ENCODE measurements at regions not wholly inside any gene's neighbourhood (a gene's known extent, or its start where the extent isn't known, plus 50 kb on each side); places are given as distances from the start of the nearest gene placed in this dataset.

DNA sequence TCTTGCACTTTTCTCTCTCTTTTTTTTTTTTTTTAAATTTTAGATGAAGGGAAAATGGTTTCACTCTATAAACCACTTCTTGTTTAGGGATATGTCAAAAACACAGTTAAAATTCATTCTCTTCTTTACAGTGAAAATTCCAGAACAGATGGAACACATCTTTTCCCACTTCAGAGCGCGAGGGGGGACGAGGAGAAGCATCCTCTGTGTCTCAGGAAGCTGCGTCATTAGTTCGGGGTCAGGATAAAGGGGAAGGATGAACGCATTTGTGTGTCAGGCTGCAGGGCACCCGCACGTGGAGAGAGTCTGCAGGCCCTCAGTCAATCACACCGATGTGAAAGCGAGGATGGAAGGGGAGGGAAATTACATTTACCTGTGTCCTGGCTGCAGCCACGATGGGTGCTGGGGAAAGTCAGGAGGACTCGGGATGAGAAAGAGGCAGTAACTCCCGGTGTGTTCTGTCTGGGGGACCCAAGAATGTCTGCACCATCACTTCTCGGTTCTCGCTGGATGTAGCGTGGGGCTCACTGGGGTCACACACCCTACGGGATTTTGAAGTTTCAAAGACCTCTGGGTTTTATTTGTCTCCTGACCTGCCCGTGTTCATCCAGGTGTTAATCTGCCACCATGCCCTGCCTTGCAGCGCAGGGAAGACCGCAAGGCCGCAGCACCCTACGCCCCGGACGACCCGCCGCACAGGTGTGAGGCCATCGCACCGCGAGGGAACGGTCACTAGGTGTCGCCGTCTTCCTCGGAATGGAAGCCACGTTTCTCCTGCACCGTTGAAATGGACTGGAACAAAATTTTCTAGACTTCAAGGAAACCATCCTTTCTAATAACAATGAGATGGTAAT lies 66.7 kb upstream of the PITRM1 start:
- no peaks in the 10 kb centered on the region for H3K36me3 ChIP-seq (replicated peaks in 1 of 2; ENCODE audit: control insufficient read depth in 1 of 2, insufficient read depth in 2 of 2, low read length in 1 of 2)
- no peak overlapping the region for H3K27ac ChIP-seq (ENCODE audit: low read depth in 2 of 2, low read length in 1 of 2)
- no peaks in the 10 kb centered on the region for H3K9me3 ChIP-seq
- no peaks in the 10 kb centered on the region for H3K9me2 ChIP-seq
- POLR2A ChIA-PET, result no interaction called here
- no peak overlapping the region for H3K4me2 ChIP-seq
- H4K20me1 ChIP-seq (ENCODE audit: insufficient read depth), result no peaks in the 10 kb centered on the region
- H3K4me1 ChIP-seq (ENCODE audit: control insufficient read depth in 1 of 2, insufficient read depth in 2 of 2, low read depth in 1 of 2, low read length in 1 of 2), result no peaks in the 10 kb centered on the region; a peak in 1 of 4 replicates
- no peak overlapping the region for H2AFZ ChIP-seq (ENCODE audit: low read depth)
- H3K27me3 ChIP-seq (ENCODE audit: insufficient read depth), result no peaks in the 10 kb centered on the region
- H3K4me3 ChIP-seq (ENCODE audit: low read depth in 2 of 2, low read length in 1 of 2), result no peak overlapping the region; a peak in 1 of 4 replicates
- peak; percentile 81 for DNase-seq
- H3F3A ChIP-seq (replicated peaks; ENCODE audit: insufficient read depth), result no peaks in the 10 kb centered on the region
- H3K9ac ChIP-seq, result no peak overlapping the region
- CTCF ChIA-PET, result interaction anchor here (0.6 to 1.9 kb wide), 34 partner anchors 10 to 1532 kb away, joined by 3 to 12 read pairs (median 3); partner anchors contain the start of gene KLF6
- 38% methylated on average over 35 of the region's 35 CpGs for WGBS (ENCODE audit: low lambda C conversion rate)
- TF ChIP-seq TCF12 (IDR thresholded peaks at IDR 0.05) (no peak), ZBTB33 (IDR thresholded peaks at IDR 0.05; ENCODE audit: borderline replicate concordance, low read depth) (no peak), SMC3 (IDR thresholded peaks at IDR 0.05; ENCODE audit: low read depth, low read length) (peak; percentile 93), RAD21 (IDR thresholded peaks at IDR 0.05; ENCODE audit: low read length) (peak; percentile 96)
- TF ChIP-seq, protein P1, sequence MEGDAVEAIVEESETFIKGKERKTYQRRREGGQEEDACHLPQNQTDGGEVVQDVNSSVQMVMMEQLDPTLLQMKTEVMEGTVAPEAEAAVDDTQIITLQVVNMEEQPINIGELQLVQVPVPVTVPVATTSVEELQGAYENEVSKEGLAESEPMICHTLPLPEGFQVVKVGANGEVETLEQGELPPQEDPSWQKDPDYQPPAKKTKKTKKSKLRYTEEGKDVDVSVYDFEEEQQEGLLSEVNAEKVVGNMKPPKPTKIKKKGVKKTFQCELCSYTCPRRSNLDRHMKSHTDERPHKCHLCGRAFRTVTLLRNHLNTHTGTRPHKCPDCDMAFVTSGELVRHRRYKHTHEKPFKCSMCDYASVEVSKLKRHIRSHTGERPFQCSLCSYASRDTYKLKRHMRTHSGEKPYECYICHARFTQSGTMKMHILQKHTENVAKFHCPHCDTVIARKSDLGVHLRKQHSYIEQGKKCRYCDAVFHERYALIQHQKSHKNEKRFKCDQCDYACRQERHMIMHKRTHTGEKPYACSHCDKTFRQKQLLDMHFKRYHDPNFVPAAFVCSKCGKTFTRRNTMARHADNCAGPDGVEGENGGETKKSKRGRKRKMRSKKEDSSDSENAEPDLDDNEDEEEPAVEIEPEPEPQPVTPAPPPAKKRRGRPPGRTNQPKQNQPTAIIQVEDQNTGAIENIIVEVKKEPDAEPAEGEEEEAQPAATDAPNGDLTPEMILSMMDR (IDR thresholded peaks at IDR 0.05), result peak; percentile 81
- TF ChIP-seq, protein P2, sequence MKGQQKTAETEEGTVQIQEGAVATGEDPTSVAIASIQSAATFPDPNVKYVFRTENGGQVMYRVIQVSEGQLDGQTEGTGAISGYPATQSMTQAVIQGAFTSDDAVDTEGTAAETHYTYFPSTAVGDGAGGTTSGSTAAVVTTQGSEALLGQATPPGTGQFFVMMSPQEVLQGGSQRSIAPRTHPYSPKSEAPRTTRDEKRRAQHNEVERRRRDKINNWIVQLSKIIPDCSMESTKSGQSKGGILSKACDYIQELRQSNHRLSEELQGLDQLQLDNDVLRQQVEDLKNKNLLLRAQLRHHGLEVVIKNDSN (IDR thresholded peaks at IDR 0.05; ENCODE audit: borderline replicate concordance, low read depth), result no peak
- H3K79me2 ChIP-seq (ENCODE audit: insufficient read depth), result no peaks in the 10 kb centered on the region

DNA sequence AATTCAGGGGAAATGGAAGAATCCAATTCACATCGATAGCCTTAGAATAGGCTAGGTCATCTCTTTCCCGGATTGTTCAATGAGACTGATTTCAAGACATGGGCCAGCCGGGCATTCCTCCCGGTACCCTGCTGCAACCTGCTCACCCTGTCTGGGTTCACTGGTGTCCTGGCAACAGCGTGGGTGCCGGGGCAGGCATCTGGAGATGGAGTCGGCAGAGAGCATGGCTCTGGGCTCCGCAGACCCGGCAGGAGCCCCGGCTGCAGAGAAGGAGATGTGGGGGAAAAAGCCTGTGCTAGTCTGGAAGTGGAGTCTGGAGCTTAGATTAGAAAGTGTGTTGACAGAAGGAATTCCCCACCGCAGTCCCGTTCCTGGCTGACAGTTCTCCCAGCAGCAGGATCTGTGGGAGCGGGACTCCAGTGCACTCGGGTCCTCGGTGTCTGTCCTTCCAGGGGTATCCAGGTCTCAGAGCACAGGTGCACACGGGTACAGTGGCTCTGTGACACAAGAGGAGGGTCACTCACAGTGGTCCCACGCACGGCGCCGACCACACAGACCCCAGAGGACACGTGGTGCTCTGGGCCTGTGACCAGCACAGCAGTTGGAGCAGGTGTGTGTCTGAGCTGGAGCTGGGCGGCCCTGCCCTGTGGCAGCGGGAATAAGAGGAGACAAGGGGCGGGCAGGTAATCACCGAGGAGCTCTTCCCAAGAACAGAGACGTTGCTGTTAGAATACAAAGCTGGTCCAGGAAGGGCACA lies 65.7 kb upstream of the PITRM1 start:
- no peak overlapping the region for H3K4me2 ChIP-seq
- no peaks in the 10 kb centered on the region for H4K20me1 ChIP-seq (ENCODE audit: insufficient read depth)
- H3K27ac ChIP-seq (ENCODE audit: low read depth in 2 of 2, low read length in 1 of 2), result no peak overlapping the region
- 83% methylated on average over 19 of the region's 26 CpGs for WGBS (ENCODE audit: low lambda C conversion rate)
- ChIA-PET POLR2A (no interaction called here), CTCF (interaction anchor here (1.0 to 1.6 kb wide), 4 partner anchors 39 to 1528 kb away, joined by 3 to 5 read pairs (median 4); no protein-coding TSS in a partner anchor)
- H3K27me3 ChIP-seq (ENCODE audit: insufficient read depth), result no peaks in the 10 kb centered on the region
- no peaks in the 10 kb centered on the region; a peak in 1 of 4 replicates for H3K4me1 ChIP-seq (ENCODE audit: control insufficient read depth in 1 of 2, insufficient read depth in 2 of 2, low read depth in 1 of 2, low read length in 1 of 2)
- H3K79me2 ChIP-seq (ENCODE audit: insufficient read depth), result no peaks in the 10 kb centered on the region
- no peaks in the 10 kb centered on the region for H3K9me2 ChIP-seq
- H3K36me3 ChIP-seq (replicated peaks in 1 of 2; ENCODE audit: control insufficient read depth in 1 of 2, insufficient read depth in 2 of 2, low read length in 1 of 2), result no peaks in the 10 kb centered on the region
- H3K4me3 ChIP-seq (ENCODE audit: low read depth in 2 of 2, low read length in 1 of 2), result no peak overlapping the region
- no peak overlapping the region for H2AFZ ChIP-seq (ENCODE audit: low read depth)
- H3F3A ChIP-seq (replicated peaks; ENCODE audit: insufficient read depth), result no peaks in the 10 kb centered on the region
- no peak overlapping the region for H3K9ac ChIP-seq
- H3K9me3 ChIP-seq, result no peaks in the 10 kb centered on the region
- DNase-seq, result no peak
- TF ChIP-seq CHD2 (IDR thresholded peaks at IDR 0.05; ENCODE audit: low read length, partially characterized antibody), result no peak
- no peak for TF ChIP-seq GATA2 (CRISPR knock-in tag; IDR thresholded peaks at IDR 0.05)
- TF ChIP-seq, protein P3, sequence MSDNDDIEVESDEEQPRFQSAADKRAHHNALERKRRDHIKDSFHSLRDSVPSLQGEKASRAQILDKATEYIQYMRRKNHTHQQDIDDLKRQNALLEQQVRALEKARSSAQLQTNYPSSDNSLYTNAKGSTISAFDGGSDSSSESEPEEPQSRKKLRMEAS (IDR thresholded peaks at IDR 0.05; ENCODE audit: low read depth), result no peak
- TF ChIP-seq YY1 (IDR thresholded peaks at IDR 0.05; ENCODE audit: low read depth), result no peak
- TF ChIP-seq POLR2AphosphoS5 (IDR thresholded peaks at IDR 0.05; ENCODE audit: low read depth, low read length), result no peak
- TF ChIP-seq REST (IDR thresholded peaks at IDR 0.05; ENCODE audit: low read depth, low read length), result no peak
- TF ChIP-seq, protein P1 (IDR thresholded peaks at IDR 0.05), result no peak
- no peak for TF ChIP-seq TAF1 (IDR thresholded peaks at IDR 0.05; ENCODE audit: borderline replicate concordance, low read depth, low read length)

Measured in SK-N-SH (cell line).